HK-2 (cell line): ENCODE measurements at regions not wholly inside any gene's neighbourhood (a gene's known extent, or its start where the extent isn't known, plus 50 kb on each side); places are given as distances from the start of the nearest gene placed in this dataset.

Source experiments
- DNase-seq: peaks from one replicate; pipeline ENCODE4 v3.0.0-alpha.2; 2018; ENCODE audit not compliant: unreplicated experiment

DNA sequence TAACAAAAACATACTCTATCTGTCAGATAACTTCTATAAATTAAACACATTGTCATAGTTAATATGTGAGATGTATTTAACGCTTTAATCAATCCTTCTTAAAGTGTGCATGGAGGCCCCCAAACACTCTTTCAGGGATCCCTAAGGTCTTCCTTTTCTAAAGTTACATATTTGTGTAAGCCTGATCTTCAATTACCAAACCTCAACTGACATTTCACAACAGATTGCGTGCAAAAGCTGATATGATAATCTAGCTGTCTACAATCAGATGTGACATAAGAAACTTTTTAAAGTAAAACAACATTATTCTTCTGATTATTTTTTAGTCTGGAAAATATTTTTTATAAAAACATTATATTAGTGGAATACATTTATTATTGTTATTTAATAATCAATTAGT is 1850.4 kb downstream of the OLFM4 start:
- no peak for DNase-seq

DNA sequence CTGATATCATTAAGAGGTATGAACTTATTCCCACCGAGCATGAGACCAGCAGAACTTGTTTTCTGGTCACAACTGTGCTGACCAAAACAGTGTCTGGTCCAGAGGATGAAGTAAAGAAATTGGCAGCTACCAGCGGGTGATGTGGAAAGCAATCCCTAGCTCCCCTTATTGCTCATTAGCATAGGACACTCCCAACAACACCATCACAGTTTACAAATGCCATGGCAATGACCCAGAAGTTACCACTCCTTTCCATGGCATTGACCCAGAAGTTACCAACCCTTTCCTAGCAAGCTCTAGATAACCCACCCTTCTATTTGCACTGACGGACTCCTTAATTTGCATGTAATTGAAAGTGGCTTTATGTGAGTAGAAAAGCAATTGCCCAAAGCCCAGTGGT is 1856.1 kb downstream of the OLFM4 start:
- DNase-seq = no peak

DNA sequence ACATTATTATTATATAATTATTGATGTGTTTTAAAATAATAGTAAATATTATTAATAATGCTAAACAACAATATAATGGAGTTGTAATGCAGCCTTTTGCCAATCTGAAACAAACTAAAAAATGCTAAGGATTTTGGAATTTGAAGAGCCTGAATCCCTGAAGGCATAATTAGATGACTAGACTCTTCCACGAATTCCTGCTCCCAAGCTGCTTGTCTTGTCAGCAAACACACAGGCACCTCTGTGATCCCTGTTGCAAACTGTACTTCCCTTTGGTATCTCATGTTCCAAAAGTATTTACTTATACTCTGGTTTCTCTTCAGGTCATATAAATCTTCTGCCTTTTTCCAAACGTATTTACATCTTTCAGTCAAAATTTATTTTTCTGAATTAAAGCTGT is 1862.4 kb downstream of the OLFM4 start:
- DNase-seq = no peak

DNA sequence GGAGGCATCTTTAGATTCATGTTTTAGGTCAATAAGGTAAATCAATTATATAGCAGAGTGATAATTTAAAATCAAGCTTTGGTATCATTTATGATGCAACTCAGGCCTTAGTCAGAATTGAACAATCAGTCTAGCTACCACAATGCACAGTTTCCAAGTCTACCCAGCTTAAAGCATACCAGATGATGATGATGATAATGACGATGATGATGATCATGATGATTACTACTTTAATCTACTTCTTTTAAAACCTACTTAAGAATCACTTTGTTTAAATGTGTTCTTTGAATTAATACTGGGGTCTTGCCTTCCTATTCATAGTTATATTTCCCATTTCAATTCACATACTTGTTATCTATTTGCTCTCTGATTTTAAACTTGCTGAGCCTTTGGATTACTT is 1872.7 kb downstream of the OLFM4 start:
- no peak for DNase-seq

DNA sequence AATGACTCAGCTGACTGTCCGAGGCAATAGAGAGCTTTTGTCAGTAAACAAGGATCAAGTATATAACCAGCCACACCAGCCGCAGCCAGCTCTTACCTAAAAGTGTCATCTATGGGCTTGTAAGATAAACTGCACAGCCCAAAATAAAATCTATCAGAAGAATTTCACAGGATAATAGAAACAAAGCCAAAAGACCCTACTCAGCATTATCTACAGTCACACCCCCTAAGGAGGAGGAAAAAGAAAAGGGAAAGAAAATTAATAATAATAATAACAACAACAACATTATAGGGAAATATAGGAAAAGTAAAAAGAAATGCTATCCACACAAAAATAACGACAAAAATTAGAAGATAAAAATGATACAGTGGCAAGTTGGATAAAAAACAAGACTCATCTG is 1883.8 kb downstream of the OLFM4 start:
- no peak for DNase-seq

DNA sequence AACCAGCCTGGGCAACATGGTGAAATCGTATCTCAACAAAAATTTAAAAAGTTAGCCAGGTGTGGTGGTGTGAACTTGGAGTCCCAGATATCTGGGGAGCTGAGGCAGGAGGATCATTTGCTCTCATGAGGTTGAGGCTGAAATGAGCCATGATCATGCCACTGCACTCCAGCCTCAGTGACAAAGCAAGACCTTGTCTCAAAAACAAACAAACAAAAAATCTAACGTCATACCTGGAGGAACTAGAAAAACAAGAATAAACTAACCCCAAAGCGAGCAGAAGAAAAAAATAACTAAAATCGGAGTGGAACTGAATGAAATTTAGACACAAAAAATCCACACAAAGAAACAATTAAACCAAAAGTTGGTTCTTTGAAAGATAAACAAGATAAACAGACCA is 1885.1 kb downstream of the OLFM4 start:
- DNase-seq = no peak

DNA sequence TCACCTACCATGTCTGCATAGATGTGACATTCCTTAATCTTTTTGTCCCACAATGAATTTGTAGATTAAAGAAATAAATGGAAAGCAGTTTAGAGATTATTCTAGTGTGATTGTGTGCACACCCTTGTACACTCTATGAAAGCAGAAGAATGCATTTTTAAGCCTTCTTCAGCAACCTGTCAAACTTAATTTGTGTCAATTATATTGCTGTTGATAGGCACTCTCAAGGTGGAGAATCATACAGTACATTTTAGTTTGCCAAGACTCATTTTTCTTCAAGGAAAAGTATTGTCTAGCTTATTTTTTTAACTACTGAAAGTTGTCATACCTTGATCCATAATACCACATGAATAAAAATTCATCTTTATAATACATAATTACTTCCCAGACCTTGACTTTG is 1898.9 kb downstream of the OLFM4 start:
- DNase-seq = no peak

DNA sequence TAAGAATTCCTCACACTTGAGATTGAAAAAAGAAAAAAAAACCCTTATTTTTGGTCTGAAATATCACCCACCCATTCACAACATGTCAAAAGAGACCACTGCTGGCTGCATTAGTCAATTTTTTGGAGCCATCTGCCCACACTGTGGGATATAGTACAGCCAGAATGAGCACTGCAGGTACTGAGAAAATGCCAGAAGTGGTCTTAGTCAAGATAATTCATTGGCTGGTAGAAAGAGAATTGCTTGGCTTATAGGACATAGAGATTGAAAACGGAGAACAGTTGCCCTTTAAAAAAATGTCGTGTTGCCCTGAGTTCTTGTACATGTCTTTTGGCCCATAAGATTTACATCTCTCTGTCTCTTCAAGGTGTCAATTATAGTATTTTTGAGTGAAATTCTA is 1899.5 kb downstream of the OLFM4 start:
- no peak for DNase-seq

DNA sequence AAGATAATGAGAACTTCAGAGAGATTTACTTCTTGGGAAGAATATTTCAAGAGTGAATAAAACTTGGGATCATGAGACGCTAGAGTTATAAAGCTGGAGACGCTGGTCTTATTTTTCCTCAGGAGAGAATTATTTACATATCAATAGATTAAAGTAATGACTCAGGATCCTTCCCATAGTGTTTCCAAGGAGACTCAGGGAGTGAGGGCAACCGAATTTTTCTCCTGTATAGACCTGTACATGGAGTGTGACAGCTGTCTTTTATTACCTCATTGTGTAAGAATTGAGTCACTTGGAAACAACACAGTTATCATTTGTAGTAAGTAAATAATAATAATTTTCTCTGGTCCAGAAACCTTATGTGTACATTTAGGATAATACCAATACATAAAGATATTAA is 1905.5 kb downstream of the OLFM4 start:
- DNase-seq = no peak

DNA sequence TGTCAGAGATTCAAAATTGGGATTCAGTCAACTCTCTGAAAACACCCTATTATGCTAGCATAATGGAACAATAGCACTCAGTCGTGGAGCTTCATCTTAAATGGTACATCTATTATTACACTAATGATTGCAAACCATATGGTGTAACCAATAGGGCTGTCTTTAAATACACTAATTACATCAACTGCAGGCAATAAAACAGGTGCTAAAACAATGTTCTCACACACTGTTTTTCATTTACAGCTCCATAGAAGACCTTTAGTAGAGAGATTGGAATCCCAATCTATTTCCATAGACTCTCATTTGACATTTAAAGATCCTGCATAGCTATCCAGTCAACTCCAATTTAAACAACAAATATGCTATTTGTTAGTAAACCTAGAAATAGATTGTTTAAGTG is 1917.4 kb downstream of the OLFM4 start:
- no peak for DNase-seq

DNA sequence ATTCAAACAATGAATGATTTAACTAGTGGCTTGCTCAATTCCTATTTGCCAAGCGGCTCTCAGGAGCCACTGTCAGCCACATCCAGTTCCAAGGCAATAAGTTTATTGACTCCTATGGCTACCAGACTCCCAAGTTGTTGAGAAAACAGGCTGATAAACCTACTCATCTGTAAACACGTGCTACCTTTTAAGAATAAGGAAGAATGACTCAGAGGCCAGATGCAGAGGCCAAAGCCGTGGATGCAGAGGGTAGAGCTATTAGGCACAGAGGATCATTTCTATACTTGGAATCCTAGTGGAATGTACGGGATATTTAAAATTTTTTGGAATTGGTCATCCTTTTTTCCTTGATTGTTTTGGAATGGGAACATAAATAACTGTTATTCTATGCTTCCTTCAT is 1921.1 kb downstream of the OLFM4 start:
- no peak for DNase-seq

DNA sequence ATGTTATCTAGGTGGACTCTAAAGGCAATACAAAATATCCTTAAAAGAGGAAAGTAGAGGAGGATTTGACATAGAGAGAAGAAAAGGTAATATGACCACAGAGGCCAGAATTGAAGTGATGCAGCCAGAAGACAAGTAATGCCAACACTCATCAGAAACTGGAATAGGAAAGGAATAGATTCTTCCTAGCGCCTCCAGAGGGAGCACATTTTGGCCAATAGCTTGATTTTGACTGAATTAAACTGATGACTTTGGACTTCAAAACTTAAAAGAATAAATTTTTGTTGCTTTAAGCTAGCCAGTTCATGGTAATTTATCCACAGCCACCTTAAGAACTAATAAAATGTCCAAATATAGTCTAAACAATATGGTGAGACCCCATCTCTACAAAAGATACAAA is 1921.9 kb downstream of the OLFM4 start:
- no peak for DNase-seq

DNA sequence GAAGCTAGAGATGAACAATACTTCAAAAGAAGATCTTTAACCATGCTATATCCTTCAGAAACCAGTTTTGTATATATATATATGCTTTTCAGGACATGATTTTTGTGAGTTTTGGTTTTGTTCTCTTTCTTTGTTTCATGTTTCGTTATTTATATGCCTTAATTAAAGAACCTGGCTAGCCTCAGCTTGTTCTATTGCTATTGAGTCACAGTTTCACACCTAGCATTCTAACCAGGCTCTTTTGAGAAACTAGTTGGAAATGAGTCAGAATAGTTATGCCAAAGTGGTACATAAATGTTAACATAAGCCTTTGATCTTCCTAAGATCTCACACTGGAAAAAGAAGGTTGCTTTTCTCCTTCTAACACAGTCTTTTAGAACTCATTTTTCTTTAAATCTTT is 1925.2 kb downstream of the OLFM4 start:
- DNase-seq = no peak

DNA sequence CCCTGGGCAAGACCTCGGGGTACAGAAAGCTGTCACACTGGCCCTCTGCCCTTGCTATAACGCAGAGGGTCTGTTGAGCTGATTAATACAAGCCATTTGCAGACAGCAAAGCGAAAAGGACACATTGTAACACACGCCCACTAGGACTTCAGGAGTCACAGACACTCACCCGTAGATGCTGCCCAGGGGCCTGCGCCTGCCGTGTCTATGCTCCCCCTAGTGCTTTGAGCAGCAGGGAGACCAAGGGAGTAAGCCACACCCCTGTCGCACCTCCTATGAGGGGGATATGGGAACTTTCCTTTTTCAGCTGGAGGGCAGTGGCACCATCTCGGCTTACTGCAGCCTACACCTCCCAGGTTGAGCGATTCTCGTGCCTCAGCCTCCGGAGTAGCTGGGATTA is 1930.2 kb downstream of the OLFM4 start:
- no peak for DNase-seq

DNA sequence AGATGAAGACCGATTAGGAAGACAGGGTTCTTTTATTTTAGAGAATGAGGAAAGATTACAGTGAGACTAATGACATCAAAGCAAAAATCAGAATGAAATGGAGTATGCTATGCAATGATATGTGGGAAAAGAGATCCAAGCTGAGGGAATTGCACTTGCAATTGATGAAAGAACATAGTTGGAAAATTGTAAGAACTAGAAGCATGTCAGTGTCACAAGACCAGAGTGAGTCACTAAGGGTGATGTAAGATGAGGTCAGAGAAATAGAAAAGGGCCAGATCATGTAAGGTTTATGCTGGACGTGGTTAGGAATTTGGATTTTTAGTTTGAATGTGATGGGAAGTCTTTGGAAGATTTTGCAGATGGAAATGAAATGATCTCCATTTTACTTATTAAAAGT is 1937.3 kb downstream of the OLFM4 start:
- DNase-seq = no peak

DNA sequence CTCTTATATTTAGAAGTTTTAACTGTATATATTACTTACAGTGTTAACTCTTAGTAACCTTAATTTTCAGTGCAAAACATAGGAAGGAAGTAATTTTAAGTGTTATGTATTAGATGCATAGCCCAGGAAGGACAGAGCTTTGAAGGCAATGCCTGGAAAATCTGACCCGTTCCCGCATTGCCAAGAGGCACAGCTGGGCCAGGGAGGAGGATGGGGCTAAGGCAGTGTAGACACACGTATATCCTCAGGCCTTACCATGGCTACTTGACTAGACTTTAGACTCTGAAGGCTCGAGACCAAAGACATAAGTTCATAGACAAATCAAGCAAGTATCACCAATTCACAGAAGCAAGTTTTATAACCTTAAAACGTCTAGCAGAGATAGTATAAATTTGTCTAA is 1944.2 kb downstream of the OLFM4 start:
- DNase-seq = no peak

DNA sequence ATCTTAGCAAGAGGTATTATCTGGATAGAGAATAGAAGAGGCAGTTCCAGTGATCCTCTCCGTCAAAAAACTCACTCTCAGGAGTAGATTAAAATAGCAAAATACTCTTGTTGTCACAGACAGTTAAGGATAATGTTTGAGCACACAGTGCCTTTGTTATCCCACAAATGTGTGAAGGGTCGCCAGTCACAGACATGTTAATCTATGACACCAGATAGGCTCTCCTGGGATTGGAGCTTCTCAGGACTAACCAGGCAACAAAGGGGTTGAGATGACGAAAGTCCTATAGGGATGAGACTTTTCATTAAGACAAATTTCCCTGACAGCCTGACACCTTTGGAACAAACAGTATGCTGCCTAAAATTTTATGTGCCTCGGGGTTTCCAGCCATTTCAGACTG is 1947.1 kb downstream of the OLFM4 start:
- no peak for DNase-seq

DNA sequence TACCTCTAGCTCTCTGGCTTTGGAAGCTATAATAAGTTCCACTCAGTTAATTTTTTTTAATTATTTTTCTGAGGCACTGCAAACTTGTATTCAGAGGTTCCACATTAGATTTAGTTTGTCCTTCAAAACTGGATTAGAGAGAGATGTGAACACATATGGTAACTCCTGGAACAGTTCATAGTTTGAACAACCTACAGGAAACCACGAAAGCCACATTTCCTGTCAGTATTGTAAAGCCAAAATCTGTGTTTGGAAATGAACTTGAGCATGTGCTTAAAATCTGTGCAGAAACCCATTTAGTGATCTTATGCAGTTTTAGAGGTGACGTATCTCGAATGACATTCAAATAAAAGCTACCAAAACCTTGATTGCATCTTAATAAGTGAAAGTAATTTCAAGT is 1952.0 kb downstream of the OLFM4 start:
- no peak for DNase-seq

DNA sequence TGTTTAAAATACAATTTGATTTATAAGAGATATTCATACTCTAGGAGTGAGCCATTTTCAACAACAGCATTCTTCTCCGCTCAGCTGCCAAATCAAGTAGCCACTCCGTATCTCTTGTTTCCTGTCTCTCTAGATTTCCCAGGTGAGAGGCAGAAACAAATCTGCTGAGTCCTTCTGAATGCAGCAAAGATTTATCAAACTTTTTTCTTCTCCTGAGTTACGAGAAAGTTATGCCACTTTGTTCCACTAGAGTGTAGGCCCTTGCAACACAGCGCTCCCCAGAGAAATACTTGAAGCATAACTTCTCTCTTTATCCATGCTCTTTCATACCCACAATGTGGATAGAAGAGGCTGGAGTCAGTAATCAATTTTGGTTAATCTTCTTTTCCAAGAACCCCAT is 1960.8 kb downstream of the OLFM4 start:
- no peak for DNase-seq

DNA sequence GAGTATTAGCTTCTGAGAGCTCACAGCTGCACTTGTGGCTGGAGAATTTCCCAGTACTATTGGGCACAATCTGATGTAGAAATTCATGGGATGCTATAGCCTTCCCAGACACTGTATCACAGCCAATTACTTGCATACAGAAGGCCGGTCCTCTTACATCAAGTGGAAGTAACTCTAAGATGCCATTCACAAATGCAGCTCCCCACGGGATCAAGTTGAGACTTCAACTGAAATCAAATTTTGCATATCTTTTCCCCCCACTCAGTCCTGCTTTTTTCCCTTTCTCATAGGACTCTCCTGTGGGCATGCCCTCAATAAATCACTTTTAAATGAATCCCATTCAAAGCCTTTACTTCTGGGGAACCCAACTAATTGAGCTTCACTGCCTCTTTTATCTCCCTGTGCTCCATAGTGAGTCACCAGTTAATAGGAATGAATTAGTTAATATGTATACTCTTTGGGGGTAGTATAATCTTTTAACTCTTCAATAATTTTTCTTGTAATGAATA is 1970.8 kb downstream of the OLFM4 start:
- DNase-seq = no peak

DNA sequence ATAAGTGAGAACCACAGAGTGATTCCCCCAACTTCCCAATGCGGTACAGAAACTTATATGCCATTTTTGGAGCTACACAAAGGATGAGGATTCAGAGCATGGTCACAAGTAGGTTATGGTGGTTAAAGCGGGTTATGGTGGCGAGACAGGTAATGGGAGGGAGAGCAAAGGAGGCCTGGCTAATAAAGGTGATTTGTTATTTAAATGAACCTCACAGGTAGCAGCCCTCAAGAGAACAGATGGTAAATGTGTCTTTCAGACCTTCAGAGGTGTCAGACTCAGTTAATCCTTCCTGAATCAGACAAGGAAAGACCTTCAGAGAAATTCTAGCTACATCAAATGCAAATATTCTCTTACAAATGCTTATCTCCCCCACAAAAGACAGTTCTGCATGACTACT is 1971.4 kb downstream of the OLFM4 start:
- DNase-seq = no peak

DNA sequence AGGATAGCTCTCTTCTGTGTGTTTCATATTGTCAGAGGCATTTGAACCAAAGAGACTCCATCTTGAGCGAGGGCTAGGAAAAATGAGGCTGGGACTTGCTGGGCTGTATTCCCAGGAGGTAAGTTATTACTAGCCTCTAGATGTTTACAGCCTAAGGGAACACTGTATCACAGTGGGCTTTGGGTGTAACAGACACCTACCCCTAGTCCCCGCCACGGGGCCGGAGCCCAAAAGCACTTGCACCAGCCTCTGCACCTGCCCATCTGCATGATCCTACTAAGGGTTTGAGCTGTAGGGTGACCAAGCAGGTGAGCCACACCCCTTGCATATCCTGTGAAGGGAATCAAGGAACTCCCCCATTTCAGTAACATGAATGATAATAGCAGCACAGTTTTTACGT is 1972.2 kb downstream of the OLFM4 start:
- no peak for DNase-seq

DNA sequence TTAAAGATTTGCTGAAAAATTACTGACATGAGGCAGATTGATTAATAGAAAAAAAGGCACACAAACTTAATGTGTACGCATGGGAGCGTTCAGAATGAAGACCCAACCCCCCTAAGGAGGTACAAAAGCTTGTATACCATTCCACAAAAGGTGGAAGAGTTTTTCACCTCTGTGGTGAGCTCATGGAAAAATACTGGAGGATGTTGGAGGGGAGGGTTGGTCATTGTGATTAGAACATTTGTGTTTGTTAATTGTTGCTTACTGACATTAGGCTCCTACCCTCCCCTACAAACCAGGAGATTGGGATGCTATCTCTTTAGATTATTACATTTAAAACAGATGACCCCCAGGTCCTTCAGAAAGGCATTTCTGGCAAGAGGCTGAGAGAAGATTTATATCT is 1973.3 kb downstream of the OLFM4 start:
- no peak for DNase-seq

DNA sequence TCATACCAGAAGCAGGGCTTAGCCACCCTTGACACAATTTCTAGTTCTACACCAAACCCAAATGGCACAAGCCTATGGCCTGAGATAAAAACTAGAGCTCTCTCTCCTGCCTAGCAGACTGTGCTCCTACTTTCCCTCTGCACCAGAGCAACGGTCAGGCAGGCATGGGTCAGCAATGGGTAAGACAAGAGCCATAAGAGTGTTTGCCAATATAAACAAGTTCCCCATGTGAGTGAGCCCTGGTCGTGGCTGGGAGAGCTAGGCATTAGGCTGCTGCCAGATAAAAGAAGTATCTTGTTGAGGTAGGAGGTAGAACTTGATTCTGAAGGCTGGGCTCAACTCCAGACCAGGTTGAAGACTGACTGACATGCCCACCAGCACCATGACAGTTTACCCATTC is 1979.1 kb downstream of the OLFM4 start:
- no peak for DNase-seq

DNA sequence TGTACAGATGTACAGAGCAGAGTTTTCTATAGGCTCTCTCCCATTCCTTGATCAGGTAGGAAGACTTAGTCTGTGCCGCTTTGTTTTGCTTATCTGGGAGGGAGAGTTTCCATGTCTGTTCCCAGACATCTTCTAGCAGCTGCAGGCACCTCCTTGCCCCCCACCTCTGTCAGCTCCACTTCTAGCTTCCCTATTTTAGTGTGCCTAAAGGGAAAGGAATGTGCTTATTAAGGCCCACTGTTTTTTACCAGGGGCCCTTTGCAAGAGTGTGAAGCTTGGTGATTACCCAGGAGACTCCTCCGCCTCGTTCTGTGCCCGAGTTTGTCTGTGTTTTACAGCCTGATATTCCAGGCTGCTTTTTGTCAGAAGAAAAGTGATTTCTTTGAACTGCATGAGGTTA is 1984.4 kb downstream of the OLFM4 start:
- no peak for DNase-seq
